Karpas-422 (cell line): ENCODE measurements at regions not wholly inside any gene's neighbourhood (a gene's known extent, or its start where the extent isn't known, plus 50 kb on each side); places are given as distances from the start of the nearest gene placed in this dataset.
"Not testable (repeated sequence)": the region's sequence is repeated elsewhere in the genome, so short reads cannot be mapped to it uniquely, and the experiment has no call there.

Experiments
- DNase-seq: peaks from one replicate; pipeline ENCODE4 v3.0.0-alpha.2; 2015
- H2AFZ ChIP-seq: fragments of 200-600 bp; sonication (generic); 2 replicates; pipeline ENCODE4 v1.6.1; 2014; ENCODE audit warnings: antibody characterized with exemption, low read length, mixed read lengths
- H3K27ac ChIP-seq: fragments of 200-600 bp; sonication (generic); 2 replicates; pipeline ENCODE4 v1.5.1; 2014; ENCODE audit warnings: mild to moderate bottlenecking, low read length, moderate library complexity
- H3K27me3 ChIP-seq: fragments of 200-600 bp; sonication (generic); 2 replicates; pipeline ENCODE4 v1.6.1; 2014; ENCODE audit warnings: low read length, mixed read lengths
- H3K36me3 ChIP-seq: fragments of 200-600 bp; sonication (generic); 2 replicates; pipeline ENCODE4 v1.6.1; 2014; ENCODE audit warnings: low read length, mixed read lengths; ENCODE audit not compliant: insufficient read depth
- H3K4me1 ChIP-seq: fragments of 200-600 bp; sonication (generic); 2 replicates; pipeline ENCODE4 v1.6.1; 2014; ENCODE audit warnings: mild to moderate bottlenecking, low read length, mixed read lengths
- H3K4me2 ChIP-seq: fragments of 200-600 bp; sonication (generic); 2 replicates; pipeline ENCODE4 v1.6.1; 2014; ENCODE audit warnings: low read length, low read depth, mild to moderate bottlenecking; ENCODE audit not compliant: poor library complexity, severe bottlenecking
- H3K4me3 ChIP-seq: fragments of 200-600 bp; sonication (generic); 2 replicates; pipeline ENCODE4 v1.5.1; 2014; ENCODE audit warnings: mild to moderate bottlenecking, antibody characterized with exemption, low read length, mixed read lengths
- H3K79me2 ChIP-seq: fragments of 200-600 bp; sonication (generic); 2 replicates; pipeline ENCODE4 v1.6.1; 2014; ENCODE audit warnings: mild to moderate bottlenecking, low read length, mixed read lengths
- H3K9ac ChIP-seq: fragments of 200-600 bp; sonication (generic); 2 replicates; pipeline ENCODE4 v1.6.0; 2014; ENCODE audit warnings: low read length
- H3K9me2 ChIP-seq: fragments of 200-600 bp; sonication (generic), shearing (Covaris generic); replicated peaks from 2 replicates; pipeline ENCODE4 v1.6.0; 2014; ENCODE audit warnings: mild to moderate bottlenecking, low read length, moderate library complexity; ENCODE audit not compliant: insufficient read depth
- H3K9me3 ChIP-seq: fragments of 300-700, 200-600 bp; sonication (generic); 2 replicates; pipeline ENCODE4 v1.6.1; 2014; ENCODE audit warnings: low read length, mixed read lengths
- H4K20me1 ChIP-seq: fragments of 200-600 bp; sonication (generic); 2 replicates; pipeline ENCODE4 v1.6.1; 2014; ENCODE audit warnings: mild to moderate bottlenecking, antibody characterized with exemption, low read length, low read depth; ENCODE audit not compliant: insufficient read depth

DNA sequence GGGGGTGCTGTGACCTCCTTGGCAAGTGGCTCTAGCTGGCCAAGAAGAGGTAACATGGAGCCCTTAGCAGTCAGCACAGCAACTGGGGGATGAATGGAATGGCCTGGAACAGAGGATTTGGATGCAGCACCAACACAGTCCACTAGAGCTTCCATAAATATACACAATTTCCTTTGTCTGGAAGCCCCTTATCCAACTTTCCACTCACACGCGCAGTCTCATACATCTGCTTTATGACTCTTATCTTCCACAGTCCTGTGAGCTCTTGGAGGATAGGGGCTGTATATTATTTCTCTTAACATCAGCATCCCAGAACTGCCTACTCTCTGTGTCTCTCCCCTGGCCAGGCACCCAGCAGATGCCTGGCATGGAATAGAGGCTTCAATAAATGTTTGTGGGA, 235.6 kb upstream of the MAF start:
- Histone ChIP-seq H2AFZ (no peak overlapping the region), H3K27ac (no peak overlapping the region), H3K79me2 (no peaks in the 10 kb centered on the region), H4K20me1 (no peaks in the 10 kb centered on the region), H3K9me2 (no peaks in the 10 kb centered on the region), H3K9ac (no peak overlapping the region), H3K4me3 (no peak overlapping the region), H3K36me3 (no peaks in the 10 kb centered on the region), H3K4me2 (no peak overlapping the region), H3K27me3 (no peaks in the 10 kb centered on the region), H3K9me3 (no peaks in the 10 kb centered on the region), H3K4me1 (no peaks in the 10 kb centered on the region)
- DNase-seq, result no peak

DNA sequence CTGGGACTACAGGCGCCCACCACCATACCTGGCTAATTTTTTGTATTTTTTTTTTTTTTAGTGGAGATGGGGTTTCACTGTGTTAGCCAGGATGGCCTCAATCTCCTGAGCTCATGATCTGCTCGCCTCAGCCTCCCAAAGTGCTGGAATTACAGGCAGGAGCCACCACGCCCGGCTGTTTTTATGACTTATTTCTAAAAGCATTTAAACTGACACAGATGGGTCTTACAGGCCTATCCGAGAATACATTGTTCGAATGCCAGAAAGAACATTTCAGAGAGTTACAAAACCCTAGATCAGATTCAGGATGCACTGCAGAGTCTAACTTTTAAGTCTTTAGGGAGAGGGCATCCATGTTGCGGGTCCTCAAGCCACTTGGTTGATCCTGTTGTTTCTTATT, 234.7 kb upstream of the MAF start:
- Histone ChIP-seq H3K27me3 (no peaks in the 10 kb centered on the region), H2AFZ (no peak overlapping the region), H4K20me1 (no peaks in the 10 kb centered on the region), H3K27ac (no peak overlapping the region), H3K4me1 (no peaks in the 10 kb centered on the region), H3K4me3 (no peak overlapping the region), H3K36me3 (no peaks in the 10 kb centered on the region), H3K9me2 (no peaks in the 10 kb centered on the region), H3K9me3 (no peaks in the 10 kb centered on the region), H3K79me2 (no peaks in the 10 kb centered on the region), H3K9ac (no peak overlapping the region), H3K4me2 (no peak overlapping the region)
- no peak for DNase-seq

DNA sequence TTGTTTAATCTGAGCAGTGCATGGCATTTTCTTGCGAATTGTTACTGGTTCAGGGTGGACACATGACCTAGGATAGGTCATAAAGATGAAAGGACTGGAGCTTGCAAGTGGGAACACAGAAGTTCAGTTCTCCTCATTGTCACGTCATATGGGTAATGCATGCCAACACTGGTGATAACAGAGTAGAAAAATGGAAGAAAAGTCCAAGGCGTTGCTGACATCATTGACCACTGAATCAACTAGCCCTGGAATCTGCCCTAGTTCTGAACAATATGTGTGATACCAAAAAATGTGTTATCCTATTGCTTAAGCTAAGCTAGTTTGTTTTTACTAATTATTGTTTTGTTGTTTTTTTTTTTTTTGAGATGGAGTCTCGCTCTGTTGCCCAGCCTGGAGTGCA, 234.2 kb upstream of the MAF start:
- Histone ChIP-seq H3K4me1 (no peaks in the 10 kb centered on the region), H3K36me3 (no peaks in the 10 kb centered on the region), H3K9ac (no peak overlapping the region), H3K27ac (no peak overlapping the region), H3K27me3 (no peaks in the 10 kb centered on the region), H3K9me3 (no peaks in the 10 kb centered on the region), H3K4me2 (no peak overlapping the region), H3K9me2 (no peaks in the 10 kb centered on the region), H2AFZ (no peak overlapping the region), H3K4me3 (no peak overlapping the region), H4K20me1 (no peaks in the 10 kb centered on the region), H3K79me2 (no peaks in the 10 kb centered on the region)
- no peak for DNase-seq

DNA sequence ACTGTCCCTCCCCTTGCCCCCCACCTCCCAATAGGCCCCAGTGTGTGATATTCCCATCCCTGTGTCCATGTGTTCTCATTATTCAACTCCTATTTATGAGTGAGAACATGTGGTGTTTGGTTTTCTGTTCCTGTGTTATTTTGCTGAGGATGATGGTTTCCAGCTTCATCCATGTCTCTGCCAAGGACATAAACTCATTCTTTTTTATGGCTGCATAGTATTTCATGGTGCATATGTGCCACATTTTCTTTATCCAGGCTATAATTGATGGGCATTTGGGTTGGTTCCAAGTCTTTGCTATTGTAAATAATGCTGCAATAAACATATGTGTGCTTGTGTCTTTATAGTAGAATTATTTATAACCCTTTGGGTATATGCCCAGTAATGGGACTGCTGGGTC, 233.5 kb upstream of the MAF start:
- H3K27me3 ChIP-seq, H3K36me3 ChIP-seq, H2AFZ ChIP-seq, H3K9me3 ChIP-seq, H4K20me1 ChIP-seq, DNase-seq, H3K9ac ChIP-seq, H3K9me2 ChIP-seq, H3K4me1 ChIP-seq, H3K79me2 ChIP-seq, H3K4me2 ChIP-seq, H3K27ac ChIP-seq, H3K4me3 ChIP-seq: not testable (repeated sequence)

DNA sequence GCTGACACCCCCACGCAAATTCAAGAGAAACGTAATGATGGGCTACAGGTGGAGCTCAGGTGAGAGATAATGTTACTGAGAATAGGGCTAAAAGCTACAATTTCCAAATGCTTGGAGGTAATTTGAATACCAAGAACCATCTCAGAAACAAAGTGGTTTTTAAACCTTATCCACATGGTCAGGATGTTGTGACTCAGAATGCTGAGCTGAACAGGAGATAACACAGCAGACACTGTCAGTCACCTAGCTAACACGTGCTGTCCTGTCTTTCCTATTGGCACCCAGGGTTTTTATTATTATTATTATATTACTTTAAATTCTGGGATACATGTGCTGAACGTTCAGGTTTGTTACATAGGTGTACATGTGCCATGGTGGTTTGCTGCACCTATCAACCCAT, 233.0 kb upstream of the MAF start:
- no peak overlapping the region for H3K4me3 ChIP-seq
- no peaks in the 10 kb centered on the region for H3K9me2 ChIP-seq
- no peaks in the 10 kb centered on the region for H3K9me3 ChIP-seq
- no peaks in the 10 kb centered on the region for H3K79me2 ChIP-seq
- H2AFZ ChIP-seq, result no peak overlapping the region
- H3K27me3 ChIP-seq, result no peaks in the 10 kb centered on the region
- H3K9ac ChIP-seq, result no peak overlapping the region
- no peak overlapping the region for H3K4me2 ChIP-seq
- no peak for DNase-seq
- no peaks in the 10 kb centered on the region for H3K36me3 ChIP-seq
- H4K20me1 ChIP-seq, result no peaks in the 10 kb centered on the region
- H3K27ac ChIP-seq, result no peak overlapping the region
- H3K4me1 ChIP-seq, result no peaks in the 10 kb centered on the region

DNA sequence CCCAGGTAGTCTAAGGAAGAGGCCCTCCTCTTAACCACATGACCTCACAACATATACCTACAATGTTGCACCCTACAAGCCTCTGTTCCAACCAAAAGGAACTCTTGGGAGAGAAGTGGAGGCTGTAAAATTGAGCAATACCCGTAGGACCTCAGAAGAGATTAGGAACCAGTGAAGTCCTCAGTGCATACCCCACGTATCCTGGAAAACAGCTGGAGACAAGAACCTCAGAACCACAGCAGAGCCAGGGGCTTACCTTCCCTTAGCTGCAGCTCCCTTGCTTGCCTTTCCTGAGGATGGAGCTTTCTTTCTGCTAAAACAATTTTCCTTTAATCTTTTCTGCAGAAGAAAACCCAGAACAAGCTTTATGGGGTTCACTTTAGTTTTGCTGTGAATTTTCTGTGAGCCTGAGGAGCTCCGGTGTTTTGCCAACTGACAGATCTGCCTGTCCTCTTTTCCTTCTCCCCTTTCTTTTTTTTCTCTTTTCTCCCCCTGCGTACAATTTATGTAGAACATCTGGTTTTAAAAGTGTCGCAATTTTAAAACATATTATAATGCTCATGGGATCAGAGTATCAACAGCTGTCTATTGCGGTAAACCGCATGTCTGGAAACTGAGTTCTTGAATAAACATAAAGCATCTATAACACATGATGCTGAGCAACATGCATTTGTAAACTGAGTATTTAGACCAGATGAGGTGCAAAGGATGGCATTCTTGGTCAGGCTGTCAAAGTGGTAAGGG, 226.4 kb upstream of the MAF start:
- Histone ChIP-seq H3K36me3 (no peaks in the 10 kb centered on the region), H3K27me3 (no peaks in the 10 kb centered on the region), H3K9me3 (no peaks in the 10 kb centered on the region), H3K79me2 (no peaks in the 10 kb centered on the region), H3K27ac (no peak overlapping the region), H3K9ac (no peak overlapping the region), H3K4me3 (no peak overlapping the region), H3K9me2 (no peaks in the 10 kb centered on the region), H2AFZ (no peak overlapping the region), H4K20me1 (no peaks in the 10 kb centered on the region), H3K4me1 (no peaks in the 10 kb centered on the region), H3K4me2 (no peak overlapping the region)
- DNase-seq, result no peak

DNA sequence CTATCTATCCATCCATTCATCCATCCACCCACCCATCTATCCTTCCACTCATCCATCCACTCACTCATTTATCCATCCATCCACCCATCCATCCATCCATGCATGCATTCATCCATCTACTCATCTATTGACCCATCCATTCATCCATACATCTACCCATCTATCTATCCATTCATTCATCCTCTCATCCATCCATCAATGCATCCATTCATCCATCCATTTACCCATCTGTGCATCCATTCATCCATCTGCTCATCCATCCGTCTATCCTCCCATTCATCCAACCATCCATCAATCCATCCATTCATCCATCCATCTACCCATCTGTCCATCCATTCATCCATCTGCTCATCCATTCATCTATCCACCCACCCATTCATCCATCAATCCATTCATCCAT, 224.5 kb upstream of the MAF start:
- DNase-seq, result no peak
- Histone ChIP-seq H3K9me3 (no peaks in the 10 kb centered on the region), H2AFZ (no peak overlapping the region), H3K4me1 (no peaks in the 10 kb centered on the region), H3K9ac (no peak overlapping the region), H3K9me2 (no peaks in the 10 kb centered on the region), H3K27me3 (0 out of 2 replicates have a peak, but pooled peaks cover 3% of the 10 kb centered on the region), H3K27ac (no peak overlapping the region), H3K4me3 (no peak overlapping the region), H4K20me1 (no peaks in the 10 kb centered on the region), H3K79me2 (no peaks in the 10 kb centered on the region), H3K36me3 (no peaks in the 10 kb centered on the region), H3K4me2 (no peak overlapping the region)

DNA sequence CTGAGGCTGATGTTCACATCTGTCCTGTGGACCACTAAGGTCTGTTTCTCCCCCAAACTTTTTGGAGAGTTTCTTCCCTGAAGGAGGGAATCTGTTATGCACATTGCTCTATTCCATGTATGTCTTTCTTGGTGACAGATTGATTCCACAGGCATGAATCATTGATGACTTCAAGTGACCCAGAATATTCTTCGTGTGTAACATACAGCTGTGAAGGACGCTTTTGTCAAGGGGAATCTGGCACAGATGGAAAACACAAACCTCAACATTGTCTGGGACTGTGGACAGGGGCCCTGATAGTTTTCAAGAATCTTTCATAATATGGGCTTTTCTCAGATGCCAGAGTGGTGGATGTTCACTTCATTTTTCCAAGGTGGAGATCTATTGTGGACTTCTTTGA, 223.1 kb upstream of the MAF start:
- H3K27ac ChIP-seq, result no peak overlapping the region

More for the DNA sequence above, 223.1 kb upstream of the MAF start:
- no peak overlapping the region for H3K4me2 ChIP-seq
- no peaks in the 10 kb centered on the region for H4K20me1 ChIP-seq
- 0 out of 2 replicates have a peak, but pooled peaks cover 3% of the 10 kb centered on the region for H3K27me3 ChIP-seq
- DNase-seq, result no peak
- H3K4me3 ChIP-seq, result no peak overlapping the region
- no peaks in the 10 kb centered on the region for H3K9me3 ChIP-seq
- H2AFZ ChIP-seq, result no peak overlapping the region
- H3K36me3 ChIP-seq, result no peaks in the 10 kb centered on the region
- no peaks in the 10 kb centered on the region for H3K9me2 ChIP-seq
- no peak overlapping the region for H3K9ac ChIP-seq
- no peaks in the 10 kb centered on the region for H3K4me1 ChIP-seq
- H3K79me2 ChIP-seq, result no peaks in the 10 kb centered on the region
